Endothelial cell of umbilical vein (primary cell): ENCODE measurements at regions not wholly inside any gene's neighbourhood (a gene's known extent, or its start where the extent isn't known, plus 50 kb on each side); places are given as distances from the start of the nearest gene placed in this dataset.

Source experiments
- BruUV-seq: library from RNA; stranded (reverse); fragments of 400-500 nt; replicated peaks from 2 replicates; lab custom pipeline; 2021; lab: Mats Ljungman, UMichigan
- CTCF ChIA-PET: fragments of 300-600, 350-600 bp; sonication (Branson Sonifier 250); formaldehyde crosslinking; loops from one replicate; lab custom pipeline; 2021; ENCODE audit warnings: antibody characterized with exemption, inconsistent platforms; lab: Charles Lee
- POLR2A ChIA-PET: fragments of 300-600, 350-600 bp; sonication (Branson Sonifier 250); formaldehyde crosslinking; loops from one replicate; lab custom pipeline; 2021; ENCODE audit warnings: antibody characterized with exemption, inconsistent platforms; lab: Charles Lee
- DNase-seq: peaks from one replicate; pipeline ENCODE4 v3.0.0-alpha.2; 2011; ENCODE audit warnings: low read depth, low spot score
- FAIRE-seq: peaks from 2 replicates; lab custom pipeline; 2011; peaks lifted over from hg19 to GRCh38; lab: Jason Lieb, UNC
- H2AFZ ChIP-seq: 2 replicates; pipeline ENCODE4 v1.6.0; 2012; ENCODE audit warnings: low read depth, low read length, control low read depth, inconsistent platforms
- H3K27ac ChIP-seq: 2 replicates; pipeline ENCODE4 v1.5.1; 2011; ENCODE audit warnings: low read depth, mild to moderate bottlenecking, control low read depth, low read length, moderate library complexity; ENCODE audit not compliant: insufficient read depth
- H3K27me3 ChIP-seq, 2 experiments: 2 replicates each; pipeline versions ENCODE4 v1.6.0 to v1.6.1; 2011; ENCODE audit warnings: low read length in 2 of 2, mixed read lengths in 1 of 2; ENCODE audit not compliant: control insufficient read depth in 2 of 2, insufficient read depth in 2 of 2
- H3K36me3 ChIP-seq, 2 experiments: 2 replicates in 1 of 2; 3 replicates in 1 of 2; pipeline ENCODE4 v1.5.1; 2011; ENCODE audit warnings: low read length in 2 of 2, mild to moderate bottlenecking in 1 of 2, moderate library complexity in 1 of 2; ENCODE audit not compliant: control insufficient read depth in 2 of 2, insufficient read depth in 2 of 2; ENCODE audit errors: extremely low read depth in 1 of 2
- H3K4me1 ChIP-seq: 3 replicates; pipeline ENCODE4 v1.5.1; 2011; ENCODE audit warnings: mild to moderate bottlenecking, low read length; ENCODE audit not compliant: control insufficient read depth, insufficient read depth; ENCODE audit errors: extremely low read depth
- H3K4me2 ChIP-seq: 2 replicates; pipeline ENCODE4 v1.6.1; 2011; ENCODE audit warnings: low read length, control low read depth, mixed read lengths; ENCODE audit not compliant: insufficient read depth
- H3K4me3 ChIP-seq, 3 experiments: fragments of 200-600 bp in 1 of 3; sonication (generic), shearing (Covaris generic) in 1 of 3; replicated peaks in 1 of 3; 2 replicates each; pipeline ENCODE4 v1.5.1; 2011 to 2016; ENCODE audit warnings: control low read depth in 3 of 3, low read length in 3 of 3, mild to moderate bottlenecking in 2 of 3, inconsistent platforms in 1 of 3, low read depth in 1 of 3, moderate library complexity in 1 of 3; ENCODE audit not compliant: insufficient read depth in 1 of 3
- H3K79me2 ChIP-seq: 2 replicates; pipeline ENCODE4 v1.6.0; 2012; ENCODE audit warnings: low read length, inconsistent platforms; ENCODE audit not compliant: control insufficient read depth, insufficient read depth
- H3K9ac ChIP-seq: replicated peaks from 2 replicates; pipeline ENCODE3; 2011; ENCODE audit warnings: low read length, control low read depth; ENCODE audit not compliant: insufficient read depth; ENCODE audit errors: extremely low read depth
- H3K9me1 ChIP-seq: replicated peaks from 3 replicates; pipeline ENCODE4 v1.6.0; 2011; ENCODE audit warnings: mild to moderate bottlenecking, low read length; ENCODE audit not compliant: control insufficient read depth, insufficient read depth; ENCODE audit errors: extremely low read depth
- H3K9me3 ChIP-seq: replicated peaks from 2 replicates; pipeline ENCODE4 v1.5.1; 2012; ENCODE audit warnings: low read length, inconsistent platforms; ENCODE audit not compliant: control insufficient read depth, insufficient read depth
- H4K20me1 ChIP-seq: replicated peaks from 2 replicates; pipeline ENCODE3; 2011; ENCODE audit warnings: mild to moderate bottlenecking, low read length; ENCODE audit not compliant: control insufficient read depth, insufficient read depth; ENCODE audit errors: extremely low read depth
- EZH2 ChIP-seq: IDR thresholded peaks from 2 replicates; pipeline ENCODE4 v1.6.1; 2012; ENCODE audit warnings: borderline replicate concordance, low read depth, mild to moderate bottlenecking, moderate library complexity, low read length, inconsistent platforms; ENCODE audit not compliant: severe bottlenecking
- FOS ChIP-seq: IDR thresholded peaks from 2 replicates; pipeline ENCODE4 v1.6.1; 2011; ENCODE audit warnings: mild to moderate bottlenecking, low read length, moderate library complexity, borderline replicate concordance; ENCODE audit not compliant: insufficient read depth
- GATA2 ChIP-seq: IDR thresholded peaks from 2 replicates; pipeline ENCODE4 v1.7.0; 2011; ENCODE audit warnings: low read depth, mild to moderate bottlenecking, moderate library complexity, mixed read lengths, low read length; ENCODE audit not compliant: insufficient read length, insufficient read depth
- JUN ChIP-seq: IDR thresholded peaks from 2 replicates; pipeline ENCODE4 v1.6.1; 2011; ENCODE audit warnings: borderline replicate concordance, low read depth; ENCODE audit not compliant: insufficient read length, insufficient read depth
- MYC ChIP-seq: IDR thresholded peaks from one replicate; pipeline ENCODE4 v1.6.1; 2011; ENCODE audit warnings: mild to moderate bottlenecking, low read depth, low read length
- POLR2A ChIP-seq: IDR thresholded peaks from 2 replicates; pipeline ENCODE4 v1.6.1; 2012; ENCODE audit warnings: low read depth, mild to moderate bottlenecking, control low read depth, low read length
- POLR2AphosphoS5 ChIP-seq: IDR thresholded peaks from 2 replicates; pipeline ENCODE4 v1.6.1; 2012; ENCODE audit warnings: low read depth, mild to moderate bottlenecking, control low read depth, low read length, moderate library complexity; ENCODE audit not compliant: insufficient read depth
- dilution Hi-C: fragments of 300-500 bp; cut with MboI; formaldehyde crosslinking; loops from one replicate; pipeline ENCODE4 v1.15.0; 2019; ENCODE audit warnings: low sequenced_read_pairs; ENCODE audit not compliant: extremely low pct_ligation_motif_present
- intact Hi-C: fragments of 100-400 bp; cut with micrococcal nuclease; formaldehyde crosslinking; loops from one replicate; pipeline ENCODE4 v1.10.0; 2022
- TF ChIP-seq, protein P1 (sequence below), 2 donors: IDR thresholded peaks; 1 replicate in 1 of 2; 2 replicates in 1 of 2; pipeline ENCODE4 v1.5.1; 2011; ENCODE audit warnings: low read length in 2 of 2, mild to moderate bottlenecking in 2 of 2, moderate library complexity in 2 of 2, control low read depth in 1 of 2, inconsistent platforms in 1 of 2, low read depth in 1 of 2; ENCODE audit not compliant: insufficient read depth in 1 of 2; ENCODE audit errors: extremely low read depth in 1 of 2
- TF ChIP-seq, protein P2 (sequence below): IDR thresholded peaks from 2 replicates; pipeline ENCODE4 v1.6.1; 2011; ENCODE audit not compliant: insufficient read depth, insufficient read length

- DNase-seq (no peak), FAIRE-seq (no peak)
- peaks cover 12% of the 10 kb centered on the region for H3K4me1 ChIP-seq
- H3K4me3 ChIP-seq, result no peak overlapping the region
- dilution Hi-C loops (no loop called here), intact Hi-C loops (loop anchor here (5.0 kb wide), 3 partner anchors 187 to 302 kb away; partner anchors contain the start of gene NUDT4)
- no TSS peak for BruUV-seq
- H3K27ac ChIP-seq, result no peak overlapping the region
- H3K27me3 ChIP-seq, result no peaks in the 10 kb centered on the region
- TF ChIP-seq POLR2A, result no peak
- TF ChIP-seq, protein P1, sequence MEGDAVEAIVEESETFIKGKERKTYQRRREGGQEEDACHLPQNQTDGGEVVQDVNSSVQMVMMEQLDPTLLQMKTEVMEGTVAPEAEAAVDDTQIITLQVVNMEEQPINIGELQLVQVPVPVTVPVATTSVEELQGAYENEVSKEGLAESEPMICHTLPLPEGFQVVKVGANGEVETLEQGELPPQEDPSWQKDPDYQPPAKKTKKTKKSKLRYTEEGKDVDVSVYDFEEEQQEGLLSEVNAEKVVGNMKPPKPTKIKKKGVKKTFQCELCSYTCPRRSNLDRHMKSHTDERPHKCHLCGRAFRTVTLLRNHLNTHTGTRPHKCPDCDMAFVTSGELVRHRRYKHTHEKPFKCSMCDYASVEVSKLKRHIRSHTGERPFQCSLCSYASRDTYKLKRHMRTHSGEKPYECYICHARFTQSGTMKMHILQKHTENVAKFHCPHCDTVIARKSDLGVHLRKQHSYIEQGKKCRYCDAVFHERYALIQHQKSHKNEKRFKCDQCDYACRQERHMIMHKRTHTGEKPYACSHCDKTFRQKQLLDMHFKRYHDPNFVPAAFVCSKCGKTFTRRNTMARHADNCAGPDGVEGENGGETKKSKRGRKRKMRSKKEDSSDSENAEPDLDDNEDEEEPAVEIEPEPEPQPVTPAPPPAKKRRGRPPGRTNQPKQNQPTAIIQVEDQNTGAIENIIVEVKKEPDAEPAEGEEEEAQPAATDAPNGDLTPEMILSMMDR (IDR thresholded peaks at IDR 0.05; ENCODE audit: extremely low read depth in 1 of 2, insufficient read depth in 1 of 2, low read depth in 1 of 2, low read length in 2 of 2), result no peak
- no peak for TF ChIP-seq GATA2
- no peak for TF ChIP-seq FOS
- TF ChIP-seq JUN, result no peak
- TF ChIP-seq, protein P2, sequence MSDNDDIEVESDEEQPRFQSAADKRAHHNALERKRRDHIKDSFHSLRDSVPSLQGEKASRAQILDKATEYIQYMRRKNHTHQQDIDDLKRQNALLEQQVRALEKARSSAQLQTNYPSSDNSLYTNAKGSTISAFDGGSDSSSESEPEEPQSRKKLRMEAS, result no peak
- TF ChIP-seq POLR2AphosphoS5, result no peak
- no peak for TF ChIP-seq MYC
- no peak for TF ChIP-seq EZH2
- no peaks in the 10 kb centered on the region for H4K20me1 ChIP-seq
- CTCF ChIA-PET, result interaction anchor here (0.9 to 1.1 kb wide), 2 partner anchors 10 to 29 kb away, joined by 3 read pairs; no protein-coding TSS in a partner anchor
- POLR2A ChIA-PET, result no interaction called here
- no peaks in the 10 kb centered on the region for H3K36me3 ChIP-seq
- H3K9me3 ChIP-seq, result no peaks in the 10 kb centered on the region
- no peaks in the 10 kb centered on the region for H3K79me2 ChIP-seq
- H2AFZ ChIP-seq, result no peak overlapping the region
- H3K9ac ChIP-seq, result no peak overlapping the region
- H3K9me1 ChIP-seq, result no peaks in the 10 kb centered on the region
- H3K4me2 ChIP-seq, result no peak overlapping the region
Observed at GRCh38 chr12:93094988-93095737, 166.1 kb upstream of the EEA1 start.
